ENCODE measurements at regions not wholly inside any gene's neighbourhood (a gene's known extent, or its start where the extent isn't known, plus 50 kb on each side); places are given as distances from the start of the nearest gene placed in this dataset.

- Histone ChIP-seq H3K9me3 (peaks cover 0 to 9% of the 10 kb centered on the region in 2 donors), H3K27ac (no peak overlapping the region), H3K4me3 (no peak overlapping the region), H3K4me1 (no peaks in the 10 kb centered on the region), H3K36me3 (no peaks in the 10 kb centered on the region), H3K27me3 (peaks cover 6% of the 10 kb centered on the region)
- intact Hi-C loops (cut with DNase I) = no loop called here
- peak in 1 of 3 experiments; percentile 21 for TF ChIP-seq CTCF (IDR thresholded peaks at IDR 0.05)
- no peak for DNase-seq (ENCODE audit: low spot score in 2 of 2)
These were observed 66.3 kb upstream of the GLI2 start for GRCh38 chr2:120669121-120669952.

GRCh38 chr2:120669971-120670370 is 65.7 kb upstream of the GLI2 start:
- Histone ChIP-seq H3K4me1 (no peaks in the 10 kb centered on the region), H3K4me3 (no peak overlapping the region), H3K27ac (no peak overlapping the region), H3K27me3 (peaks cover 6% of the 10 kb centered on the region), H3K9me3 (peaks cover 0 to 9% of the 10 kb centered on the region in 2 donors), H3K36me3 (no peaks in the 10 kb centered on the region)
- TF ChIP-seq CTCF (IDR thresholded peaks at IDR 0.05) = no peak
- no peak for DNase-seq (ENCODE audit: low spot score in 2 of 2)
- intact Hi-C loops (cut with DNase I) = loop anchor here (5.0 kb wide), 1 partner anchor 158 kb away; no protein-coding TSS in a partner anchor

- Histone ChIP-seq H3K4me3 (no peak overlapping the region), H3K9me3 (peaks cover 0 to 9% of the 10 kb centered on the region in 2 donors), H3K36me3 (no peaks in the 10 kb centered on the region), H3K27ac (no peak overlapping the region), H3K4me1 (no peaks in the 10 kb centered on the region), H3K27me3 (peaks cover 6% of the 10 kb centered on the region)
- intact Hi-C loops (cut with DNase I) = loop anchor here (5.0 kb wide), 1 partner anchor 158 kb away; no protein-coding TSS in a partner anchor
- no peak for TF ChIP-seq CTCF (IDR thresholded peaks at IDR 0.05)
- DNase-seq (ENCODE audit: low spot score in 2 of 2) = no peak
These were observed 65.3 kb upstream of the GLI2 start for GRCh38 chr2:120670371-120670770.

GRCh38 chr2:120670771-120671480 is 64.7 kb upstream of the GLI2 start:
- no peaks in the 10 kb centered on the region for H3K36me3 ChIP-seq
- no peaks in the 10 kb centered on the region for H3K4me1 ChIP-seq
- H3K4me3 ChIP-seq = no peak overlapping the region
- H3K27ac ChIP-seq = no peak overlapping the region
- no peak for DNase-seq (ENCODE audit: low spot score in 2 of 2)
- peaks cover 0 to 9% of the 10 kb centered on the region in 2 donors for H3K9me3 ChIP-seq
- no peak for TF ChIP-seq CTCF (IDR thresholded peaks at IDR 0.05)
- intact Hi-C loops (cut with DNase I) = loop anchor here (5.0 kb wide), 1 partner anchor 159 kb away; no protein-coding TSS in a partner anchor
- H3K27me3 ChIP-seq = peaks cover 6% of the 10 kb centered on the region

- no peak for DNase-seq (ENCODE audit: low spot score in 2 of 2)
- no peaks in the 10 kb centered on the region for H3K36me3 ChIP-seq
- intact Hi-C loops (cut with DNase I) = loop anchor here (5.0 kb wide), 1 partner anchor 160 kb away; no protein-coding TSS in a partner anchor
- TF ChIP-seq CTCF (IDR thresholded peaks at IDR 0.05) = no peak
- H3K9me3 ChIP-seq = no peaks in the 10 kb centered on the region
- no peak overlapping the region for H3K27ac ChIP-seq
- H3K4me1 ChIP-seq = no peaks in the 10 kb centered on the region
- H3K4me3 ChIP-seq = no peak overlapping the region
- H3K27me3 ChIP-seq = peaks cover 6% of the 10 kb centered on the region
These were observed 63.0 kb upstream of the GLI2 start for GRCh38 chr2:120672526-120673204.

Measured in ascending aorta (tissue), 2 donors.